ENCODE measurements at regions not wholly inside any gene's neighbourhood (a gene's known extent, or its start where the extent isn't known, plus 50 kb on each side); places are given as distances from the start of the nearest gene placed in this dataset.

DNA sequence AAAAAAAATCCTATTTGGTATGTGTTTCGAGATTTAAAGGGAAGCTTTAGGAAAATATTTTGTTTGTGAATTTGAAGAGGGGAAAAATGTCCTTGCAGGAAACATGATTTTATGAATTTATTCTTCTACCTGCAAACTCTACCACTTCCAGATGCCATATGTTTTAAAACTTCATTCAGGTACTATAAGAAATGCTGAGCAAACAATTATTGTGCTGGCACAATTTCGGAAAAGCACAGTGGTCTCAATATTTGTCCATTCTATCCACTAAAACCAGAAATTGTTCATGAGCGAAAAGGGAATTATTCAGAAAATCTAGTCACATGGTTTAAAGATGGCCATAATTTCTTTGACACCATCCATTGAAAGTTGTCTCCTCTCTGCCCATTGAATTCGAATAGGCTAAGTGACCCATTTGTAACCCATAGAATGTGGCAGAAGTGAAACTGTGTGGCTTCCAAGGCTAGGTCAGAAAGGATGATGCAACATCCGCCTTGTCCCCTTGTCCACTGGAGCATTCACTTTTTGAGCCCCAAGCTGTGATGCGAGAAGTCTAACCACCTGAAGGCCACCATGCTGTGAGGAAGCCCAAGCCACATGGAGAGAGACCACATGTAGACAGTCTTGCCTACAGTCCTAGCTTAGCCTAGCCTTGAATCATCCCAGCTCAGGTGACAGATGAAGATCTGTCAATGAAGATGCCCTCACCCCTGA is 189.8 kb upstream of the PRKCQ start:
- ATAC-seq (no peak), DNase-seq (ENCODE audit: missing footprints) (no peak)
- intact Hi-C loops (cut with DNase I) = no loop called here

DNA sequence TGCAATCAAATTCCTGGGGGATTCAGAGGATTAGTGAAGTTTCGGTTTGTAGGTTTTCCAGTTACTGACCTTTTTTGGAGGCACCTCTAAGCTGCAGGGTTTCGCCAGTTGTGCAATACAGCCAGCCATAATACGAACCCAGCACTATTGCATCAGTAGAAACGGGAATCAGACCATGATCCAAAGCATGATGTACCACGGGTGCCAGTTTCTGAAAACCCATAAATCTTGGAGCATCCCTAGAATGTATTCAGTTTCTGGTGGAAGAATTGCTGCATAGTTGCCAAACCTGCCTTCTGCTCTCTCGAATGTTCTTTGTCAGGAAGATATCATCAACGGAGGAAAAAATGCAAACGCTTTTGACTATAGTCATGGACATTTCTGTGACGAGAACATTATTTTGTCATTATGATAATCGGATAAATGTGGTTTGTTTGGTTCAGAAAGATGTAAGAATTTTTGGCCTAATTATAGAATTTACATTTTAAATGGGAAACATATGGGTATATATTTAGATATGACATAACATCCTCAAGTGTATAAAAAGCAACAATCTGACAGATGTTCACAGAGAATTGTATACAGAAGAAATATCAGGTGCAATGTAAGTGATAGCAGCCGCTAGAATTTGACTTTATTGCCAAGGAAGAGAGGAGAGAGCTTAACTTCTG is 186.2 kb upstream of the PRKCQ start:
- DNase-seq (ENCODE audit: missing footprints) = no peak
- intact Hi-C loops (cut with DNase I) = no loop called here
- peak; percentile 78 for ATAC-seq

DNA sequence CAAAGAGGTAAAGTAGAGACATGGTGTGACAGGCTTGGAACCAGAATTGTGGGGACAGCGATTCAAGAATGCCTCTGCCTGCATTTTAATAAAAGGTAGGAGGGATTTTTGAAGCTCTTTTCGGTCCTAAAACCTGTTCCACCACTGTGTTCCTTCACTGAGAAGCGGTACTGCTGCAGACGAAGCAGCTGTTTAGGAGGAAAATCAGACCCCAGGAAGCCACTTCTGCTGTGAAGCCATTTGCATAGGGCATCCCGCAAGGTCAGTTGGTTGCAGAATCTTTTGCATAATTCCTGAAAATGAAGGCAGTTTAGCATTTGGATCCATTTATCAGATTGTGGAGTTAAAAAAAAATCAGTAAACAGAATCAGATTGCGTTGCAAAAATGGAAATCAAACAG is 183.3 kb upstream of the PRKCQ start:
- intact Hi-C loops (cut with DNase I) = no loop called here
- DNase-seq (ENCODE audit: missing footprints) (no peak), ATAC-seq (no peak)

DNA sequence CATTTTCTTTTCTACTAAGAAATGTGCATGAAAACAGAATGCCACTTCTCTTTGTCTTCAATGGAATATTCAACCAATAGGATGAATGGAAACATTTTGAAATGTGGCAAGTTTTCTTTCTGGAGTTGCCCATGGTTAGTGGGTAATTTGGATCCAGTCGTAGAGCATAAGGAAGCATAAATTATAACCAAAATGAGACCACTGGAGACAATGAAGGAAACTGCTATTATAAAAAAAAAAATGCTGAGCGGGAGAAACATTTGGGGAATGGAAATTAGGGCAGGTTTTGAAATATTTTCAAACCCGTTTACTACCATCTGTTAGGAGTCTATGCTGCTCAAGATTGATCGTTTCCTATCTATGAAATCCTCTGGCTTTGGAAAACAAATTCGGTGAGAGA is 182.9 kb upstream of the PRKCQ start:
- ATAC-seq (no peak), DNase-seq (ENCODE audit: missing footprints) (no peak)
- intact Hi-C loops (cut with DNase I) = no loop called here

DNA sequence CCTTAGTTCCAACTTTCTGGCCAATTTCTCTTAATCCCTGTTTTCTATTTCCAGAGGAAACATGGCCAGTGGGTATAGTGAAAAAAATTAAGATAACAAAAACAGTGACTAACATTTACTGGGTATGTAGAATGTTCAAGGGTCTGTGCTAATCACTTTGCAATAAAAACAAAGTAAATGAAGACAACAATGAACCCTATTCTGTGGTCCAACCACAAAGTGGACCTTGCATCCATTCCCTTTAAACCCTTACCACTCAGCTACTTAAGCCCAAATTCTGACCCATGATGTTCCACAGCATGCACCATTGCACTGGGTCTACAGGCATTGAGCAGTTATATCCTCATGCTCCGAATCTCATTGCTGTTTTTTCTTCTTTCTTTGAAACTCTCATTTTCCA is 179.9 kb upstream of the PRKCQ start:
- intact Hi-C loops (cut with DNase I) = no loop called here
- ATAC-seq (no peak), DNase-seq (ENCODE audit: missing footprints) (no peak)

DNA sequence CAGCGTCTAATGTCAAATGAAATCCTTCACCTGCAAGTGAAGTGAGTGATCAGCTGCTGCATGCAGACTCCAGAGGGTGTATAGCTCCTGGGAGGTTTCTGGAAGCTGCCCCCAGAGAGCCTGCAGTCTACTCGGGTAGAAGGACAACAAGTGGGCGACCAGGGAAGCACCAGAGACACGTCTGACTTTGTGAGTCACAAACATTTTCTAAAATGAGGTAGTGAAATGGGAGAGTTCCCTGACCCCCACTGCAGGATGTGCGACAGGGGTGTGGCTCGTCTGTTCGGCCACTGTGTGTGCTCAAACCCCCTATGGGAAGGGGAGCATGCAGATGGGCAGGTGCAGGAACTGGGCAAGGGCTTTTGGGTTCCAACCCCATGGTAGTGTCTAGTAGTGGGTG is 177.1 kb upstream of the PRKCQ start:
- ATAC-seq (no peak), DNase-seq (ENCODE audit: missing footprints) (no peak)
- intact Hi-C loops (cut with DNase I) = no loop called here

DNA sequence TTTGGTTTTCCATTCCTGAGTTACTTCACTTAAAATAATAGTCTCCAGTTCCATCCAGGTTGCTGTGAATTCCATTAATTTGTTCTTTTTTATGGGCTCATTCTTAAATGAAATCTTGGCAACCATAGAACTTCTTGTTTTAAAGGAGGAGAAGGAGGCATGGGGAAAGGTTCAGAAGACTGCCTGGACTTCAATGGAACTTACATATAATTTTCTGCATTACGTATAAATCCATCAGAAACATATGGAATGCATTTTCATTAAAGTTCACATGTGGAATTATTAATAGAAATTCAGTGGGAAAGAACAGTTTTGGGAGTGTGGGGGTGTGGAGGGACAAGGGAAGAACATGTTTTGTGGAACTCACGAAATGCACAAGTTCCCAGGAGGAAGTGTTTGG is 176.6 kb upstream of the PRKCQ start:
- no peak for DNase-seq (ENCODE audit: missing footprints)
- intact Hi-C loops (cut with DNase I) = no loop called here
- ATAC-seq = no peak

DNA sequence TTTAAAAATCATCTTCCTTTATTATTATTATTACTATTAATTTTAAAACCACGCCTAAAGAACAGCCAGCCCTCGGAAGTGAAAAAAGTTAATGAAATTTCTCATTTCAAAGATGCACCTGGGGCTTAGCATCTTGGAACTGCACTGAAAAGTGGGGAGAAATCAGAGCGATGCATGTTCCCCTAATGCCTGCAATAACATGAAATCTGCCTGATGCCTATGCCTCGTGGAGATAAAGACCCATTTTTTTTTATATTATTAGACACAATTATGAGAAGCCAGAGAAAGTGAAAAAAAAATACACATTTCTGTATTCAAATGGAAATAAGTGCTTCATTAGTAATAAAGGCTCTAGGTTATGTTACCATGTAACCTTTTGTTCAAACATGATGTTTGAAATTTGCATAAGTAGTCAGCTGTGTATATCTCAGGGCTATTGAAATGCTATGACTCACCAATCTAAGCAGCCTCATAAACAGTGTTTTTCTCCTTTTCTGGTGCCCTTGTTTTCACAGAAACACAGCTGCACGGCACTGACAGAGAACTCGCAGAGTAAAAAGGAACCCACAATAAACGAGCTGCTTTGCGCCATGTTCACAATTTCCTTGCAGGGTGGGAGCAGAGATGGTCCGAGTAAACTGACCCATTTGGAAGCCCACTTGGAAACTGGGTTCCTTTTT is 175.8 kb upstream of the PRKCQ start:
- intact Hi-C loops (cut with DNase I) = no loop called here
- no peak for DNase-seq (ENCODE audit: missing footprints)
- ATAC-seq = no peak

DNA sequence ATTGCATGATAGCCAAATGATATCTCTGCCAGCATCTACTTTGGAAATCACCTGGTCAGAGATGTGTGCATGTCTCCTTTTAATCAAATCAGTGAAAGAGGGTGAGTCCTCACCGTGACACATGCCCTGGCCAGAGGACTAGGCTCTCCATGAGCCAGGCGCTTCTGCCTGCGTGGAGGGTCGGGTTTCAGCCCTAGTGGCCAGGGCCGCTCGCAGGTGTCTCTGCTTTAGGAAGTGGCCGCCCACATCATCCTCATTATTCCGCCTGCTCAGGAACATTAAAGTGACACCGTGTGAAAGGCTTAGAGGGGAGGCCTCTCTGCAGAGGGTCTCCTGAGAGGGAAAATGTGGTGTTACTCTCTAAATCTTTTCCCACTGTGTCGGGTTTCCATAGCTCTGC is 173.6 kb upstream of the PRKCQ start:
- ATAC-seq = no peak
- intact Hi-C loops (cut with DNase I) = no loop called here
- no peak for DNase-seq (ENCODE audit: missing footprints)

DNA sequence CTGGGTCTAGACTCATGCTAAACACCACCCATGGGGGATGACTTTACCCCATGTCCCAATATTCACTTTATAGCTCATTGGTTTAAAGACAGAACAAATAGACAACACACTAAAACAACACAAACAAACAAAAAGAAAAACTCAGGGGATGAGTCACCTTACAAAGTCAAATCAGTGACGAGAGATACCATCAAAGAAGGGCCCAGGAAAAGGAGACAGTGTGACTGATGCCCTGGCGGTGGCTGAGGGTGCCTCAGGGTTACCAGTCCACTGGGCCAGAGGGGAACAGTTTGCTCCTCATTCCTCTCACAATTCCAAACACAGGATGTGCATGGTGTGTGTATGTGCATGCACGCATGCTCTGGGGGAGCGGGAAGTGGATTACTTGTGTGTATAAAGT is 171.3 kb upstream of the PRKCQ start:
- intact Hi-C loops (cut with DNase I) = no loop called here
- ATAC-seq (no peak), DNase-seq (ENCODE audit: missing footprints) (no peak)

DNA sequence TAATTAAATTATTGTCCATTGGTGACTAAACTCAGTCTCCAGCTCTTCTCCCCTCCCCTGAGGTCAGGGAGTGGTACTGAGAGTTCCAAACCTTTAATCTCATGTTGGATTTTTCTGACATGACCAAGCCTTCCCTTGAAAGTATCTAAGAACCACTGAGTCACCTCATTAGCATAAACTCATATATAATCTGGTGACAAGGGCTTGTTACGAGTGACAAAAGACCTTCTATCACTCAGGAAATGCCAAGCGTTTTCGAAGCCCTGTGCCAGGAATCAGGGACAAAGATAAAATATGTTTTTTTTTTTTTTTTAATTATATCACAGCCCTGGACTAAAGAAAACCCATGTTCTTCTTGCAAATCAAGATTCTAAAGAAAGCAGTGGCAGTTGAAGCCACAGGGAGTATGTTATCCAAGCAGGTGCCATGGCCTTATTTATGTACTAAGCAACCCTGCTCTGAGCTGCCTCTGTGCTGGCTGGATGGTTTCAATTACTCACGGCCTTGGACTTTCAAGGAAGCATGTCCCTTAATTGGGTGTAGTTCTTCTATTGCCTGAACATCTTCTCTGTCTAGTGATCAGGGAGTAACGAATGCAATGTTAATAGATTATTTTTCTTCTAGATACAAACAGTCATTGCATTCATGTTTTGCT is 169.0 kb upstream of the PRKCQ start:
- intact Hi-C loops (cut with DNase I) = no loop called here
- ATAC-seq (no peak), DNase-seq (ENCODE audit: missing footprints) (no peak)

DNA sequence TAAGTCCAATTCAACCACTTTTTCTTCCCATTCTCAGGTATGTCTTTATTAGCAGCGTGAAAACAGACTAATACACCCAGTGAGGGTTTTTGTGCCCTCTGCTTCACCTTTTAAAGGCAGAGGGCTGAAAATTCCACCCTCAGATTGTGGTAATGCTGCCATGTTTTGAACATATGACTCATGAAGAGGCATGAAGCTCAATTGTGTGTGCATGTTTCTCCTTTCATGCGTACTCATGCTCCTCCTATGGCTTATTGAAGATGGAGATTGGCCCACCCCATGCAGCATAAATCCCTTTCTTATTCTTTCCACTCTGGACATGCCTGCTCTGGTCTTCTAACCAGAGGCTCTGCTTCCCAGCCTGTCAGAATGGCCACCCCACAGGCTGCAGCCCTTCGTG is 168.0 kb upstream of the PRKCQ start:
- intact Hi-C loops (cut with DNase I) = no loop called here
- no peak for DNase-seq (ENCODE audit: missing footprints)
- ATAC-seq = no peak

DNA sequence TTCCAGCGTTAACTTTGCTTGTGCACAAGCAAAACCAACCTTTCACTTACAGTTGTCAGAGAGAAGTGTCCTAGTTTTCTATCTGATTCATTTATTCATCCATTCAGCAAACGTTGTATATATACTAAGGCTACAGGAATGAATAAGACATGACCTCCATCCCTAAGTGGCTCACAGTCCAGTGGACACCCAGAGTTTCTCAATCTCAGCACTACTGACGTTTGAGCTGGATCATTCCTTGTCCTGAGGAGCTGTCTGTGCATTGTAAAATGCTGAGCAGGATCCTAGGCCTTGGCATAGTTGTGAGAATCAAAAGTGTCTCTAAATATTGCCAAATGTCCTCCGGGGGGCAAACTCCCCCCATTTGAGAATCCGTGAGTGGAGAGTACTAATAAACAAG is 166.7 kb upstream of the PRKCQ start:
- ATAC-seq = no peak
- DNase-seq (ENCODE audit: missing footprints) = no peak
- intact Hi-C loops (cut with DNase I) = no loop called here

DNA sequence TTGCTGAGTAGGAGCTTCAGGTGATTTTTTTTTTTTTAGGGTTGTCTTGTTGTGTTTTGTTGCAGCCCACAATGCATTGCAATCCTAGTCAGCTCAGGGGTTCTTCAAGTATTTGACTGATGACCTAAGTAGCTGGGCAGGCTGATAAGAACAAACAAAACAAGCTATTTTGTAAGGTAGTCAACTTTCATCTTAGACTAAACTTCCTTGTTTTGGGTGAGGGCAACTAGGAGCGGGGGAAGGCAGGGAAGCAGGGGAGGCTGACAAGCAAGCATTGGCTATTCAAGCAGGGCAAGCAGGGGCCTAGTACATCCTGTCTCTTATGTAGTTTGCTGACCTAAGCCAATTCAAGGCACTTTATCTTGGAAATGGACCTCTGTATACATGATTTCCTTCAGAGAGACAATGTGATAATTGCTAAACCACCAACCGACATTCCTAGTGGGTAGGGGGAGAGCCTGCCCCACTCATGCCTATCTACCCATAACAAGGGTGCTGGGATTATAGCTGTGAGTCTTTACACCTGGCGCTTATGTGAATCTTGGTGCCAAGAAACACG is 163.3 kb upstream of the PRKCQ start:
- intact Hi-C loops (cut with DNase I) = no loop called here
- no peak for DNase-seq (ENCODE audit: missing footprints)
- ATAC-seq = no peak

DNA sequence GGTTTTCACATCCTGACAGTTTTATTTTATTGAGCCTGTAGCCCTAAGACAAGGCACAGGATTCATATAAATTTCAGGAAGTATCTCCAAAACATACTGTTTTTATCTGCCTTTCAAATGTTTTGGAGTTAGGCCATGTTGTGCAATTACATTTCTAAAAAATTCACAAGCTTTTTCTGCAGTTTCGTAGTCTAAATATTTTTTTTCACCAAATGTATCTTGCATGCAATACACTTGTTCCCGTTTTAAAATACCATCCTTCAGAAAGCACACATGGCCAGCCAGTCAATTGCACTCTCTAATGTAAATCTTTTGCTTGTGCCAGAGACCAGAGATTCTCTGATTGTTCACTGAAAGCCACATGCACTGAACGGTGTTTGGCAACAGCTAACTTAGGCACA is 161.5 kb upstream of the PRKCQ start:
- no peak for DNase-seq (ENCODE audit: missing footprints)
- intact Hi-C loops (cut with DNase I) = no loop called here
- no peak for ATAC-seq

DNA sequence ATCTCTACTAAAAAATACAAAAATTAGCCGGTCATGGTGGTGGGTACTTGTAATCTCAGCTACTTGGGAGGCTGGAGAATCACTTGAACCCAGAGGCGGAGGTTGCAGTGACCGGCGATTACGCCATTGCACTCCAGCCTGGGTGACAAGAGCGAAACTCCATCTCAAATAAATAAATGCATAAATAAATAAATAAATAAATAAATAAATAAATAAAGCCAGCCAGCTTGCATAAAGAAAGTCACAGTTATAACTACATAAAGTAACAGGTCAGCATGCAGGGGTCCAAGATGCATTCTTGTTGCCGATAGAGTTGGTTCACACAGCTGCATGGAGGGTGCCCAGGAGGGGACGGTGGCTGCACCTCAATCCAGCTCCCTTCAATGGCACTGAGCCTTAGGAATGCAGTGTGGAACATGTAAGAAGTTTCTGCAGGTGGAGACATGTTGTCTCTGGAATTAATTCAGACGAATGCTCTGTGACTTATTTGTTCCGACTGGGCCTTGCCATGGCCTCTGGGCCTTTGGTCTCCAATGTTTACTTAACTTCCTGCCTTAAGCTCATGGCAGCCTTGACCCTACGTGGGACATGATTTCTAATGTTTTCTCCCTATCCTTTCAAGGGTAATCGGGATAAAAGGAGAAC is 159.6 kb upstream of the PRKCQ start:
- DNase-seq (ENCODE audit: missing footprints) (no peak), ATAC-seq (no peak)
- intact Hi-C loops (cut with DNase I) = no loop called here

DNA sequence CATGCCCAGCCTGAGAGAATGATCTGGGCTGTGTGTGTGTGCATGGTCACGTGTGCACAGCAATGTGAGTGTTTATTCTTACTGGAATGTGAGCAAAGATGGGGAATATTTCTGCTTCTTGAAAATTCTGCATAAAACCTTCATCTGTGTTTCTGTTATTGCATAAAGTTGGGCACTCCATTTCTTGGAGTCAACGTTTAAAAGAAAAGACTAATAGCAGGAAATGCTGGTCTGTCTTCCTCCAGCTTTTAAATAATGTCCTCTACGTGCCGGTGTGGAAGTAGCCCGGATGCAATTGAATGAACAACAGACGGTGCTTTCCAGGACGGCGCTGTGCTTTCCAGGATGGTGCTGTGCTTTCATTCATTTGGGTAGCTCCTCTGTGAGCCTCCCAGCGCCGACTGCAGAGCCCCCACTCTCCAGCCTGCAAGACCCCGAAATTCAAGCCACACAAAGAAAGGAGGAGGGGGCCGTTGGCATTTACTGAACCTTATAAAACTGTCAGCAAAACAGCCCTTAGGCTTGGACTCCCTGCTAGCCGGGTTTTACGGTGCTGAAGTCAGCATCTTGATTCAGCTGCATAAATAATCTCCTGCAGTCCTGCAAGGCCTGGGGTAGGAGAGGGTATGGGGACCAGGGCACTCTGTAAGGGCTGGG is 158.2 kb upstream of the PRKCQ start:
- ATAC-seq (no peak), DNase-seq (ENCODE audit: missing footprints) (no peak)
- intact Hi-C loops (cut with DNase I) = no loop called here

DNA sequence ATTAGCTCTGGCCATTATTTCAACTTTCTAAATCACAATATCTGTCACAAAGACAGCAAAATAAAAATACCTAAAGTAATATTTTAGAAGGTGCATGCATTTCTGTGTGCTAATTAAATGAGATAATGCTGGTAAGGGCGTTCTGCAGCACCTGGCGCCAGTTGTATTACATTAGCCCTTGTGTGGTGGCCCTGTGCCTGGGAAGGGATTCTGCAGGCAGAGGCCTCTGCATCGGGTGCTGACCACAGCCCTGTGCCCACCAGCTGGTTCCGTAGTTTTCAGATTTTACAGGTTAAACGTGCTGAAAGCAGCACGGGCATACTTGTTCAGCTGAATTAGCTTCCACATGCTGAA is 157.7 kb upstream of the PRKCQ start:
- no peak for ATAC-seq
- no peak for DNase-seq (ENCODE audit: missing footprints)
- intact Hi-C loops (cut with DNase I) = no loop called here
